ENCODE measurements at regions not wholly inside any gene's neighbourhood (a gene's known extent, or its start where the extent isn't known, plus 50 kb on each side); places are given as distances from the start of the nearest gene placed in this dataset.
"Not testable (repeated sequence)": the region's sequence is repeated elsewhere in the genome, so short reads cannot be mapped to it uniquely, and the experiment has no call there.

- H3K27ac ChIP-seq: no peak overlapping the region
- H3K9me3 ChIP-seq: no peaks in the 10 kb centered on the region
- intact Hi-C loops (cut with DNase I; ENCODE audit: low total_unique reads): no loop called here
- no peak for TF ChIP-seq POLR2A (IDR thresholded peaks at IDR 0.05)
- no peak for TF ChIP-seq CTCF (IDR thresholded peaks at IDR 0.05)
- DNase-seq: no peak
- no peaks in the 10 kb centered on the region for H3K36me3 ChIP-seq (ENCODE audit: low read depth, missing control alignments)
- H3K4me3 ChIP-seq: no peak overlapping the region
- H3K4me1 ChIP-seq: no peaks in the 10 kb centered on the region
- no peaks in the 10 kb centered on the region for H3K27me3 ChIP-seq
Measured at GRCh38 chr13:103614761-103615160, 548.5 kb upstream of the SLC10A2 start.

- H3K4me1 ChIP-seq: no peaks in the 10 kb centered on the region
- no peaks in the 10 kb centered on the region for H3K9me3 ChIP-seq
- no peaks in the 10 kb centered on the region for H3K27me3 ChIP-seq
- H3K4me3 ChIP-seq: no peak overlapping the region
- no peaks in the 10 kb centered on the region for H3K36me3 ChIP-seq (ENCODE audit: low read depth, missing control alignments)
- 76 to 93% methylated on average over 1 of the region's 1 CpG for WGBS, 2 donors
- DNase-seq: no peak
- intact Hi-C loops (cut with DNase I; ENCODE audit: low total_unique reads): no loop called here
- no peak overlapping the region for H3K27ac ChIP-seq
- TF ChIP-seq CTCF (IDR thresholded peaks at IDR 0.05) (no peak), POLR2A (IDR thresholded peaks at IDR 0.05) (no peak)
Measured at GRCh38 chr13:103607995-103608394, 541.8 kb upstream of the SLC10A2 start.

- 90 to 91% methylated on average over 9 to 16 of the region's 16 CpGs for WGBS, 2 donors
- TF ChIP-seq POLR2A (IDR thresholded peaks at IDR 0.05): no peak
- TF ChIP-seq CTCF (IDR thresholded peaks at IDR 0.05): no peak
- Histone ChIP-seq H3K4me3 (no peak overlapping the region), H3K27ac (no peak overlapping the region), H3K36me3 (ENCODE audit: low read depth, missing control alignments) (no peaks in the 10 kb centered on the region), H3K4me1 (no peaks in the 10 kb centered on the region), H3K27me3 (no peaks in the 10 kb centered on the region), H3K9me3 (no peaks in the 10 kb centered on the region)
- intact Hi-C loops (cut with DNase I; ENCODE audit: low total_unique reads): no loop called here
- no peak for DNase-seq
Measured at GRCh38 chr13:103605546-103606326, 539.5 kb upstream of the SLC10A2 start.

GRCh38 chr13:103599870-103600269, 533.7 kb upstream of the SLC10A2 start:
- 80 to 81% methylated on average over 9 to 26 of the region's 26 CpGs for WGBS, 2 donors
- DNase-seq; H3K27ac ChIP-seq; intact Hi-C loops (cut with DNase I; ENCODE audit: low total_unique reads); H3K27me3 ChIP-seq; H3K4me1 ChIP-seq; H3K9me3 ChIP-seq; H3K36me3 ChIP-seq (ENCODE audit: low read depth, missing control alignments): not testable (repeated sequence)
- peak overlapping the region; percentile 29 to 44 for H3K4me3 ChIP-seq

GRCh38 chr13:103598671-103599070, 532.5 kb upstream of the SLC10A2 start:
- Histone ChIP-seq H3K36me3 (ENCODE audit: low read depth, missing control alignments) (no peaks in the 10 kb centered on the region), H3K27ac (no peak overlapping the region), H3K4me1 (no peaks in the 10 kb centered on the region), H3K4me3 (no peak overlapping the region), H3K9me3 (no peaks in the 10 kb centered on the region), H3K27me3 (no peaks in the 10 kb centered on the region)
- no peak for DNase-seq
- no peak for TF ChIP-seq CTCF (IDR thresholded peaks at IDR 0.05)
- no peak for TF ChIP-seq POLR2A (IDR thresholded peaks at IDR 0.05)
- intact Hi-C loops (cut with DNase I; ENCODE audit: low total_unique reads): no loop called here
